D721Med (cell line): ENCODE measurements at regions not wholly inside any gene's neighbourhood (a gene's known extent, or its start where the extent isn't known, plus 50 kb on each side); places are given as distances from the start of the nearest gene placed in this dataset.

Source experiments
- DNase-seq: peaks from one replicate; pipeline ENCODE4 v3.0.0; 2011; ENCODE audit warnings: low spot score; ENCODE audit not compliant: insufficient read length
- FAIRE-seq: peaks from 2 replicates; lab custom pipeline; 2011; peaks lifted over from hg19 to GRCh38; lab: Jason Lieb, UNC
- TF ChIP-seq, protein P1 (sequence below): IDR thresholded peaks from 2 replicates; pipeline ENCODE4 v1.5.1; 2012; ENCODE audit warnings: mild to moderate bottlenecking, control low read depth; ENCODE audit not compliant: insufficient read depth; ENCODE audit errors: missing control alignments

DNA sequence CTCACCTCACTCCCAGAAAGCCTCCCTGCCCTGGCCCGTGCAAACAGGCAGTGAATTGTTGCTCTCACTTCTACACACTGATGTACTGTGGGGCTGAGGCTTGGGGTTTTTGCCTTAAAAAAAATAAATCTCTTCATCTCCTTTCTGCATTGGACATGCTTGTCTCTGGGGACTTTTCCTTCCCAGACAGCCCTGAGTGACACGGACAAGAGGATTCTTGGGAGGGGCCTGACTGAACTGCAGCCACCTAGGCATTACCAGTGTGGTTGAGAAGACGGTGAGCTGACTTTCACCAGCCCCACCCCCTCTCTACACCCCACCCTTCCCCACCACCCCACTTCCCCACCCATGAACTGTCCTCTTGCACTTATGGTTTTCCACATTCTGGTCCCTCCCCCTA, 51.6 kb upstream of the PARP11 start:
- DNase-seq (no peak), FAIRE-seq (no peak)
- TF ChIP-seq, protein P1, sequence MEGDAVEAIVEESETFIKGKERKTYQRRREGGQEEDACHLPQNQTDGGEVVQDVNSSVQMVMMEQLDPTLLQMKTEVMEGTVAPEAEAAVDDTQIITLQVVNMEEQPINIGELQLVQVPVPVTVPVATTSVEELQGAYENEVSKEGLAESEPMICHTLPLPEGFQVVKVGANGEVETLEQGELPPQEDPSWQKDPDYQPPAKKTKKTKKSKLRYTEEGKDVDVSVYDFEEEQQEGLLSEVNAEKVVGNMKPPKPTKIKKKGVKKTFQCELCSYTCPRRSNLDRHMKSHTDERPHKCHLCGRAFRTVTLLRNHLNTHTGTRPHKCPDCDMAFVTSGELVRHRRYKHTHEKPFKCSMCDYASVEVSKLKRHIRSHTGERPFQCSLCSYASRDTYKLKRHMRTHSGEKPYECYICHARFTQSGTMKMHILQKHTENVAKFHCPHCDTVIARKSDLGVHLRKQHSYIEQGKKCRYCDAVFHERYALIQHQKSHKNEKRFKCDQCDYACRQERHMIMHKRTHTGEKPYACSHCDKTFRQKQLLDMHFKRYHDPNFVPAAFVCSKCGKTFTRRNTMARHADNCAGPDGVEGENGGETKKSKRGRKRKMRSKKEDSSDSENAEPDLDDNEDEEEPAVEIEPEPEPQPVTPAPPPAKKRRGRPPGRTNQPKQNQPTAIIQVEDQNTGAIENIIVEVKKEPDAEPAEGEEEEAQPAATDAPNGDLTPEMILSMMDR = no peak

DNA sequence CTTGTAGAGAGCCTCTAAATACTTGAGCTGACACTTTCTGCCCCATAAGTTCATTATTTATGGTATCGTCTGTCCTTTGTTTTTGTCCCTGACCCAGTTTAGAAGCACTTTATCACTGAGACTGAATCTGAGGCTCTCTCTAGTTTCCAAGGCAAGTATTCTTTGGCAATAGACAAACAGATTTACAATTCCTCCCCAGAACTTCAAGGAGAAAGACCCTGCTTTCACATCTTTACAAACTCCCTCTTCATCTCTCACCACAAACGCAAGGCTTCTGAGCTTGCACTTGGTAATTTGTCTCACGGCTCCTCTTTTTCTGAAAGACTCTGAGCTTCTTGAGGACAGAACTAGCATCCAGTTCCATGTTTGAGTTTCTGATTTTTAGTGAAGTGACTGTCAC, 49.8 kb upstream of the PARP11 start:
- no peak for FAIRE-seq
- TF ChIP-seq, protein P1 = no peak

More for the DNA sequence above, 49.8 kb upstream of the PARP11 start:
- no peak for DNase-seq
